ENCODE measurements at regions not wholly inside any gene's neighbourhood (a gene's known extent, or its start where the extent isn't known, plus 50 kb on each side); places are given as distances from the start of the nearest gene placed in this dataset.

DNA sequence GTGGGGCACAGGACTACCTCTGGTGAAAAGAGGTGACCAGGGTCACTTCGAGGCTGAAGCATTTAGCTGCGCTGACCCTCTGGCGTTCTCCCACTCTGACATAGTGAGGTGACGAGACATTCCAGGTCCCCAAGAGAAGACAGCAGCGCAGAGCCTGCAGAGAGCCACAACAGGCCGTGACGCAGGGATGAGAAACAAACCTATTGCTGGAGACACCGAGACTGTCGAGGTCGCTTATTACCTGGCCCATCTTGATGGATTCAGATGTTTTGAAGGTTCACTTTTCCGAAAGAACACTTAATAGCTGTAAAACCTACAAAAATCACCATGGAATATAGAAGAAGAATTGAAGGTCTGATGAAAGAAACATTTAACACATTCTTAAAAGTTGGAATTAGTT lies 466.3 kb downstream of the NR2F2 start:
- no peaks in the 10 kb centered on the region for H3K36me3 ChIP-seq (replicated peaks in 1 of 2; ENCODE audit: control insufficient read depth in 1 of 2, insufficient read depth in 2 of 2, low read length in 2 of 2)
- H2AFZ ChIP-seq (ENCODE audit: low read length) = no peak overlapping the region
- peaks cover 0 to 1% of the 10 kb centered on the region in 2 experiments; a peak in 2 of 5 replicates for H3K27me3 ChIP-seq (ENCODE audit: control insufficient read depth in 1 of 2, insufficient read depth in 2 of 2, low read length in 2 of 2)
- TF ChIP-seq, protein P1, sequence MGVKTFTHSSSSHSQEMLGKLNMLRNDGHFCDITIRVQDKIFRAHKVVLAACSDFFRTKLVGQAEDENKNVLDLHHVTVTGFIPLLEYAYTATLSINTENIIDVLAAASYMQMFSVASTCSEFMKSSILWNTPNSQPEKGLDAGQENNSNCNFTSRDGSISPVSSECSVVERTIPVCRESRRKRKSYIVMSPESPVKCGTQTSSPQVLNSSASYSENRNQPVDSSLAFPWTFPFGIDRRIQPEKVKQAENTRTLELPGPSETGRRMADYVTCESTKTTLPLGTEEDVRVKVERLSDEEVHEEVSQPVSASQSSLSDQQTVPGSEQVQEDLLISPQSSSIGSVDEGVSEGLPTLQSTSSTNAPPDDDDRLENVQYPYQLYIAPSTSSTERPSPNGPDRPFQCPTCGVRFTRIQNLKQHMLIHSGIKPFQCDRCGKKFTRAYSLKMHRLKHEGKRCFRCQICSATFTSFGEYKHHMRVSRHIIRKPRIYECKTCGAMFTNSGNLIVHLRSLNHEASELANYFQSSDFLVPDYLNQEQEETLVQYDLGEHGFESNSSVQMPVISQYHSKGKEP (CRISPR knock-in tag; IDR thresholded peaks at IDR 0.05) = no peak
- no peak for TF ChIP-seq SALL2 (CRISPR knock-in tag; IDR thresholded peaks at IDR 0.05)
- TF ChIP-seq, protein P2, sequence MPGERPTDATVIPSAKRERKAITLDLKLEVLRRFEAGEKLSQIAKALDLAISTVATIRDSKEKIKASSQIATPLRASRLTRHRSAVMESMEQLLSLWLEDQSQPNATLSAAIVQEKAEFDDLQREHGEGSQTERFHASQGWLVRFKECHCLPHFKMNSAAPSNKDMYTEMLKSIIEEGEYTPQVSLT (CRISPR knock-in tag; IDR thresholded peaks at IDR 0.05; ENCODE audit: borderline replicate concordance, low read depth) = no peak
- no peak for TF ChIP-seq SP140L (CRISPR knock-in tag; IDR thresholded peaks at IDR 0.05; ENCODE audit: borderline replicate concordance)
- TF ChIP-seq TOE1 (CRISPR knock-in tag; IDR thresholded peaks at IDR 0.05) = no peak
- TF ChIP-seq SMYD3 (CRISPR knock-in tag; IDR thresholded peaks at IDR 0.05) = no peak
- TF ChIP-seq ETV5 (CRISPR knock-in tag; IDR thresholded peaks at IDR 0.05; ENCODE audit: borderline replicate concordance) = no peak
- TF ChIP-seq FOXJ3 (CRISPR knock-in tag; IDR thresholded peaks at IDR 0.05; ENCODE audit: borderline replicate concordance) = no peak
- TF ChIP-seq, protein P3, sequence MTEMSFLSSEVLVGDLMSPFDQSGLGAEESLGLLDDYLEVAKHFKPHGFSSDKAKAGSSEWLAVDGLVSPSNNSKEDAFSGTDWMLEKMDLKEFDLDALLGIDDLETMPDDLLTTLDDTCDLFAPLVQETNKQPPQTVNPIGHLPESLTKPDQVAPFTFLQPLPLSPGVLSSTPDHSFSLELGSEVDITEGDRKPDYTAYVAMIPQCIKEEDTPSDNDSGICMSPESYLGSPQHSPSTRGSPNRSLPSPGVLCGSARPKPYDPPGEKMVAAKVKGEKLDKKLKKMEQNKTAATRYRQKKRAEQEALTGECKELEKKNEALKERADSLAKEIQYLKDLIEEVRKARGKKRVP (CRISPR knock-in tag; IDR thresholded peaks at IDR 0.05) = no peak
- TF ChIP-seq ZNF136 (CRISPR knock-in tag; IDR thresholded peaks at IDR 0.05; ENCODE audit: low read depth) = no peak
- no peak for TF ChIP-seq FOSL2 (CRISPR knock-in tag; IDR thresholded peaks at IDR 0.05)
- TF ChIP-seq KLF9 (CRISPR knock-in tag; IDR thresholded peaks at IDR 0.05; ENCODE audit: low read depth) = no peak
- TF ChIP-seq PRMT3 (CRISPR knock-in tag; IDR thresholded peaks at IDR 0.05; ENCODE audit: borderline replicate concordance, low read depth) = no peak
- TF ChIP-seq ZNF205 (CRISPR knock-in tag; IDR thresholded peaks at IDR 0.05) = no peak
- TF ChIP-seq CENPT (CRISPR knock-in tag; IDR thresholded peaks at IDR 0.05; ENCODE audit: low read depth) = no peak
- H3K4me2 ChIP-seq (ENCODE audit: low read depth, low read length) = no peak overlapping the region
- DNase-seq (ENCODE audit: low spot score) (no peak), ATAC-seq (no peak), FAIRE-seq (no peak)
- in situ Hi-C loops (cut with HindIII; ENCODE audit: extremely low pct_ligation_motif_present, low pct_unique_long_range_greater_than_20kb) (no loop called here), intact Hi-C loops (cut with micrococcal nuclease; ENCODE audit: unreplicated experiment) (no loop called here)
- H3K4me3 ChIP-seq (replicated peaks in 1 of 3; ENCODE audit: insufficient read depth in 1 of 3, low read depth in 2 of 3, low read length in 3 of 3) = no peak overlapping the region
- H3K27ac ChIP-seq (ENCODE audit: extremely low read length, insufficient read depth, low read length) = no peak overlapping the region
- CTCF ChIA-PET (ENCODE audit: low intra/inter-chr PET ratio, low total read pairs) = no interaction called here
- WGBS (ENCODE audit: low lambda C conversion rate) = 22% methylated on average over 11 of the region's 11 CpGs
- no peaks in the 10 kb centered on the region for H3K9me3 ChIP-seq (ENCODE audit: low read length)
- H3K4me1 ChIP-seq (ENCODE audit: insufficient read depth, low read length) = no peaks in the 10 kb centered on the region
- no peak overlapping the region for H3K9ac ChIP-seq (ENCODE audit: insufficient read depth, low read depth, low read length)
- POLR2A ChIA-PET = no interaction called here
- BruUV-seq (replicated peaks) = no TSS peak
- H3K79me2 ChIP-seq (ENCODE audit: insufficient read depth, low read length) = no peaks in the 10 kb centered on the region
- no peaks in the 10 kb centered on the region for H4K20me1 ChIP-seq (ENCODE audit: insufficient read depth, low read length)

Data from HepG2 (cell line).